ENCODE measurements at regions not wholly inside any gene's neighbourhood (a gene's known extent, or its start where the extent isn't known, plus 50 kb on each side); places are given as distances from the start of the nearest gene placed in this dataset.

DNA sequence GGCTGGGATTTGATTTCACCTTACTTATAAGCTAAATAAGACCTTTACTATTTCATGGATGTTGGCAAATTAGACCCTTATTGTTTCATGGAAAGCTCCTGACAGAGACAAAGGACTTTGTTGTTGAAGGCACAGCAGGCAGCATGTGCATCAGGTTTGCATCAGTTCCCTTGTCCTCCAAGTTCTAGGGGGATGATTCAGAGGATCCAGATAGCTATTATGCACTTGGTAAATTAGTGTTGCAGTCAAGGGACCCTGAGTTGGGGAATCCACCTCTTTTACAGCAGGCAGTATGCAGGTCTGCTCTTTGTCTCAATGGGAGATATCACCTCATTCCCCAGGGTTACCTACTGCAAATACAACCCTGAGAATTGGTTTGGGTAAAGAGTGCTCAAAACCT lies 131.4 kb upstream of the IGSF10 start:
- TF ChIP-seq, protein P1, sequence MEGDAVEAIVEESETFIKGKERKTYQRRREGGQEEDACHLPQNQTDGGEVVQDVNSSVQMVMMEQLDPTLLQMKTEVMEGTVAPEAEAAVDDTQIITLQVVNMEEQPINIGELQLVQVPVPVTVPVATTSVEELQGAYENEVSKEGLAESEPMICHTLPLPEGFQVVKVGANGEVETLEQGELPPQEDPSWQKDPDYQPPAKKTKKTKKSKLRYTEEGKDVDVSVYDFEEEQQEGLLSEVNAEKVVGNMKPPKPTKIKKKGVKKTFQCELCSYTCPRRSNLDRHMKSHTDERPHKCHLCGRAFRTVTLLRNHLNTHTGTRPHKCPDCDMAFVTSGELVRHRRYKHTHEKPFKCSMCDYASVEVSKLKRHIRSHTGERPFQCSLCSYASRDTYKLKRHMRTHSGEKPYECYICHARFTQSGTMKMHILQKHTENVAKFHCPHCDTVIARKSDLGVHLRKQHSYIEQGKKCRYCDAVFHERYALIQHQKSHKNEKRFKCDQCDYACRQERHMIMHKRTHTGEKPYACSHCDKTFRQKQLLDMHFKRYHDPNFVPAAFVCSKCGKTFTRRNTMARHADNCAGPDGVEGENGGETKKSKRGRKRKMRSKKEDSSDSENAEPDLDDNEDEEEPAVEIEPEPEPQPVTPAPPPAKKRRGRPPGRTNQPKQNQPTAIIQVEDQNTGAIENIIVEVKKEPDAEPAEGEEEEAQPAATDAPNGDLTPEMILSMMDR (IDR thresholded peaks at IDR 0.05): no peak
- TF ChIP-seq POLR2AphosphoS5 (IDR thresholded peaks at IDR 0.05): no peak
- TF ChIP-seq POLR2A (IDR thresholded peaks at IDR 0.05): no peak

Data from prostate gland (tissue), 2 donors.